Neural progenitor cell (in vitro differentiated cells): ENCODE measurements at regions not wholly inside any gene's neighbourhood (a gene's known extent, or its start where the extent isn't known, plus 50 kb on each side); places are given as distances from the start of the nearest gene placed in this dataset.

ENCODE experiments used
- DNase-seq: peaks from one replicate; pipeline ENCODE4 v3.0.0-alpha.2; 2016; ENCODE audit warnings: low spot score
- H2AFZ ChIP-seq: fragments of 200-600 bp; sonication (generic); replicated peaks from 2 replicates; pipeline ENCODE4 v1.6.1; 2016; ENCODE audit warnings: antibody characterized with exemption
- H3F3A ChIP-seq: fragments of 200-600 bp; sonication (generic); 2 replicates; pipeline ENCODE4 v1.6.1; 2016; ENCODE audit warnings: antibody characterized with exemption, low read depth
- H3K27ac ChIP-seq: fragments of 200-600 bp; sonication (generic); 2 replicates; pipeline ENCODE4 v1.5.1; 2016; ENCODE audit warnings: mild to moderate bottlenecking
- H3K27me3 ChIP-seq: fragments of 200-600 bp; sonication (generic); 2 replicates; pipeline ENCODE4 v1.6.1; 2016; ENCODE audit warnings: mild to moderate bottlenecking, moderate library complexity
- H3K36me3 ChIP-seq: fragments of 200-600 bp; sonication (generic); 2 replicates; pipeline ENCODE4 v1.5.1; 2016
- H3K4me1 ChIP-seq: fragments of 200-600 bp; sonication (generic); 2 replicates; pipeline ENCODE4 v1.6.1; 2016; ENCODE audit warnings: mixed run types
- H3K4me2 ChIP-seq: fragments of 200-600 bp; sonication (generic); 2 replicates; pipeline ENCODE4 v1.6.1; 2016
- H3K4me3 ChIP-seq: fragments of 200-600 bp; sonication (generic); 2 replicates; pipeline ENCODE4 v1.5.1; 2016
- H3K79me2 ChIP-seq: fragments of 200-600 bp; sonication (generic); 2 replicates; pipeline ENCODE4 v1.6.1; 2016; ENCODE audit warnings: low read depth
- H3K9ac ChIP-seq: fragments of 200-600 bp; sonication (generic); 2 replicates; pipeline ENCODE4 v1.6.1; 2016
- H3K9me3 ChIP-seq: fragments of 200-600 bp; sonication (generic); 2 replicates; pipeline ENCODE4 v1.5.1; 2016; ENCODE audit warnings: low read depth
- H4K20me1 ChIP-seq: fragments of 200-600 bp; sonication (generic); 2 replicates; pipeline ENCODE4 v1.6.1; 2016; ENCODE audit warnings: low read depth
- H3K27ac Mint-ChIP-seq: 3 replicates; pipeline ENCODE4 v1.8.0; 2021; ENCODE audit warnings: mixed read lengths
- H3K27me3 Mint-ChIP-seq: 2 replicates; pipeline ENCODE4 v1.8.0; 2022; ENCODE audit warnings: low read depth, mild to moderate bottlenecking, inconsistent platforms, moderate library complexity, mixed read lengths; ENCODE audit not compliant: insufficient read depth
- H3K36me3 Mint-ChIP-seq: 3 replicates; pipeline ENCODE4 v1.8.0; 2021; ENCODE audit warnings: mixed read lengths
- H3K4me1 Mint-ChIP-seq: 3 replicates; pipeline ENCODE4 v1.8.0; 2021; ENCODE audit warnings: mixed read lengths
- H3K4me3 Mint-ChIP-seq: 3 replicates; pipeline ENCODE4 v1.8.0; 2021; ENCODE audit warnings: mild to moderate bottlenecking, moderate library complexity, mixed read lengths
- H3K9me3 Mint-ChIP-seq: 3 replicates; pipeline ENCODE4 v1.8.0; 2020; ENCODE audit warnings: mixed read lengths
- EZH2 ChIP-seq: fragments of 200-600 bp; sonication (generic); IDR thresholded peaks from 2 replicates; pipeline ENCODE4 v1.6.1; 2017; ENCODE audit warnings: antibody characterized with exemption, mild to moderate bottlenecking, moderate library complexity
- EZH2phosphoT487 ChIP-seq: fragments of 200-600 bp; sonication (generic); IDR thresholded peaks from 2 replicates; pipeline ENCODE4 v1.6.1; 2017; ENCODE audit warnings: antibody characterized with exemption
- TF ChIP-seq, protein P1 (sequence below): fragments of 200-600 bp; sonication (generic); IDR thresholded peaks from 2 replicates; pipeline ENCODE4 v1.5.1; 2017; ENCODE audit warnings: antibody characterized with exemption, mild to moderate bottlenecking

DNA sequence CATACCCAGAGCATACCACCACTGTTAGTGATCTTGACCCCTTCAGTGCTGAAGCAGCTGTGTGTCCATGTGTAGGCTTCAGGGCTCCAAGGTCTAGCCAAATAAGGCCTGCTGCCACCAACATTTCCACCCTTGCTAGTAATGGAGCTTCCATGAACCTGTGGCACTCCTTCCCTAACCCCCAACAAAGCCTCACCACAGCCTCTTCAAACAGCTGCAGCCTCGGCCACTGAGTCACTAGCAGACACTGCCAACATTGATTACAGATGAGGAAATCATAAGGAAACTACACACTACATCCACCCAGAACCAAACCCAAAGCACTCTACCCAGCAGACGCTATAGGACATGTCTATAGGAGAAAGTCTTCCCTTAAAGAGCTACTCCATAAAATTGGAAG, 610.7 kb downstream of the KCNJ2 start:
- H2AFZ ChIP-seq = no peak overlapping the region
- no peak overlapping the region for H3K9ac ChIP-seq

DNA sequence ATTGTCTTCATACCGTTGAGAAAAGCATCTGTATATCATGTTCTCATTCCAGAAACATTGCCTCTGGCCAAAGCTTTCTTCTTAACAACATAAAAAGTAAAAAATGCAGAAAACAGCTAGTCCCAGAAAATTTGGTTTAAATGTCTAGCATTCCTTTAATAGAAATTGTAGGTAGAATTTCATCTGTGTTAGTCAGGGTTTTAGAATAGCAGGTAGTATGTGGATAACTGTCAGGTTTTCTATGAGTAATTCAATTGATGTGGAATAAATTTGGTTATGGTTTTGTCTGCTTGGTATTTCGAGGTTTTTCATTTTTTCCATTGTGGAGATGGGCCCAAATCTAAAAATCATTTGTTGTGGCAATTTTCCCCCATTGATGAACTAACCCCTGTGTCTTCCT, 616.7 kb downstream of the KCNJ2 start:
- no peaks in the 10 kb centered on the region for H3K36me3 ChIP-seq
- peaks cover 4% of the 10 kb centered on the region for H3K9me3 ChIP-seq
- no peaks in the 10 kb centered on the region for H3K4me1 Mint-ChIP-seq
- H3K79me2 ChIP-seq = no peaks in the 10 kb centered on the region
- no peak overlapping the region for H3K4me3 Mint-ChIP-seq
- TF ChIP-seq, protein P1, sequence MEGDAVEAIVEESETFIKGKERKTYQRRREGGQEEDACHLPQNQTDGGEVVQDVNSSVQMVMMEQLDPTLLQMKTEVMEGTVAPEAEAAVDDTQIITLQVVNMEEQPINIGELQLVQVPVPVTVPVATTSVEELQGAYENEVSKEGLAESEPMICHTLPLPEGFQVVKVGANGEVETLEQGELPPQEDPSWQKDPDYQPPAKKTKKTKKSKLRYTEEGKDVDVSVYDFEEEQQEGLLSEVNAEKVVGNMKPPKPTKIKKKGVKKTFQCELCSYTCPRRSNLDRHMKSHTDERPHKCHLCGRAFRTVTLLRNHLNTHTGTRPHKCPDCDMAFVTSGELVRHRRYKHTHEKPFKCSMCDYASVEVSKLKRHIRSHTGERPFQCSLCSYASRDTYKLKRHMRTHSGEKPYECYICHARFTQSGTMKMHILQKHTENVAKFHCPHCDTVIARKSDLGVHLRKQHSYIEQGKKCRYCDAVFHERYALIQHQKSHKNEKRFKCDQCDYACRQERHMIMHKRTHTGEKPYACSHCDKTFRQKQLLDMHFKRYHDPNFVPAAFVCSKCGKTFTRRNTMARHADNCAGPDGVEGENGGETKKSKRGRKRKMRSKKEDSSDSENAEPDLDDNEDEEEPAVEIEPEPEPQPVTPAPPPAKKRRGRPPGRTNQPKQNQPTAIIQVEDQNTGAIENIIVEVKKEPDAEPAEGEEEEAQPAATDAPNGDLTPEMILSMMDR = no peak
- TF ChIP-seq EZH2 (no peak), EZH2phosphoT487 (no peak)
- no peak overlapping the region for H2AFZ ChIP-seq
- no peaks in the 10 kb centered on the region for H3K4me1 ChIP-seq
- H3K36me3 Mint-ChIP-seq = no peaks in the 10 kb centered on the region
- H3K4me2 ChIP-seq = no peak overlapping the region
- H3K4me3 ChIP-seq = no peak overlapping the region
- no peaks in the 10 kb centered on the region for H4K20me1 ChIP-seq
- no peak overlapping the region for H3K9ac ChIP-seq
- no peak for DNase-seq
- no peak overlapping the region for H3K27ac ChIP-seq
- no peaks in the 10 kb centered on the region for H3K27me3 ChIP-seq
- no peak overlapping the region for H3K27ac Mint-ChIP-seq
- peaks cover 8% of the 10 kb centered on the region for H3K9me3 Mint-ChIP-seq
- H3F3A ChIP-seq = no peaks in the 10 kb centered on the region
- no peaks in the 10 kb centered on the region for H3K27me3 Mint-ChIP-seq

More for the DNA sequence above, 610.7 kb downstream of the KCNJ2 start:
- no peak overlapping the region for H3K4me3 Mint-ChIP-seq
- H3K4me3 ChIP-seq = no peak overlapping the region
- H3K27me3 ChIP-seq = no peaks in the 10 kb centered on the region
- H3K4me1 Mint-ChIP-seq = peaks cover 5% of the 10 kb centered on the region
- no peaks in the 10 kb centered on the region for H4K20me1 ChIP-seq
- H3K27ac ChIP-seq = no peak overlapping the region
- no peaks in the 10 kb centered on the region for H3K27me3 Mint-ChIP-seq
- H3K9me3 Mint-ChIP-seq = peaks cover 8% of the 10 kb centered on the region
- no peak overlapping the region for H3K27ac Mint-ChIP-seq
- no peaks in the 10 kb centered on the region for H3K4me1 ChIP-seq
- H3K79me2 ChIP-seq = no peaks in the 10 kb centered on the region
- H3K9me3 ChIP-seq = no peaks in the 10 kb centered on the region
- TF ChIP-seq EZH2phosphoT487 (no peak), EZH2 (no peak)
- TF ChIP-seq, protein P1 = no peak
- no peaks in the 10 kb centered on the region for H3K36me3 ChIP-seq
- no peak for DNase-seq
- H3K4me2 ChIP-seq = no peak overlapping the region
- no peaks in the 10 kb centered on the region for H3K36me3 Mint-ChIP-seq
- H3F3A ChIP-seq = no peaks in the 10 kb centered on the region

DNA sequence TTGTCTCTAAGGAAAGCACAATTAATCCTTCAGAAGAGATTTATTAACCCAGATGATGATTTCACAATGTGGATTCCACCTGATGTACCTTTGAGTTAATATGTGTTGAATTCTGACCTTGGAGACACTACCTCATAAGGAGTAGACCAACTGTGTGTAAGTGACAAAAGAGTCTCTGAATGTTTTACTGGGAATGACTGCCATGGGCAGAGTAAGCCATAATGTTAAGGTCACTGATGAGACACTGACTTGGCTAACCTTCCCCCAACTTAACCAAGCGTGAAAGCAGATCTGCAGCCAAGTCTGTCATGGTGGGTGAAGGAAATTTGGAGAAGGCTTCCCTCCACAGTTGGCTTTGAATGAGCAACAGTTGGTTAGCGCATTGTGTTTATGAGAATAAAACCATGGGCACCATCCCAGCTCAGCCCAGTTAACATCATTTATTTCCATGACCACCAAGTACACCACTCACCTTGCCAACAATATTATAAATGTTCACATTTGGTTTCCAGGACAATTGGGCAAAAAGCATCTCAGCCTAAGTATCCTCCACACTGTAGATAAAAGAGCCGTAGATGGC, 618.5 kb downstream of the KCNJ2 start:
- Histone ChIP-seq H3K4me1 (no peaks in the 10 kb centered on the region), H3K79me2 (no peaks in the 10 kb centered on the region), H3K9me3 (peaks cover 4% of the 10 kb centered on the region), H3K9ac (no peak overlapping the region), H3K27ac (no peak overlapping the region), H3K36me3 (no peaks in the 10 kb centered on the region), H3K4me2 (no peak overlapping the region), H4K20me1 (no peaks in the 10 kb centered on the region), H3K27me3 (no peaks in the 10 kb centered on the region), H3F3A (no peaks in the 10 kb centered on the region), H3K4me3 (no peak overlapping the region), H2AFZ (no peak overlapping the region)
- Mint-ChIP-seq H3K27ac (no peak overlapping the region), H3K9me3 (peaks cover 7% of the 10 kb centered on the region), H3K4me1 (no peaks in the 10 kb centered on the region), H3K4me3 (no peak overlapping the region), H3K36me3 (no peaks in the 10 kb centered on the region), H3K27me3 (no peaks in the 10 kb centered on the region)
- TF ChIP-seq EZH2phosphoT487 (no peak), EZH2 (no peak)
- TF ChIP-seq, protein P1 = no peak
- no peak for DNase-seq
